Activated CD8-positive, alpha-beta memory T cell treated with anti-CD3 and anti-CD28 coated beads for 4 hours (primary cell): ENCODE measurements at regions not wholly inside any gene's neighbourhood (a gene's known extent, or its start where the extent isn't known, plus 50 kb on each side); places are given as distances from the start of the nearest gene placed in this dataset.
"Not testable (repeated sequence)": the region's sequence is repeated elsewhere in the genome, so short reads cannot be mapped to it uniquely, and the experiment has no call there.

Source experiments
- DNase-seq, 2 donors: peaks; one replicate each; pipeline ENCODE4 v3.0.0-alpha.2; 2020; ENCODE audit warnings: low read depth in 2 of 2

DNA sequence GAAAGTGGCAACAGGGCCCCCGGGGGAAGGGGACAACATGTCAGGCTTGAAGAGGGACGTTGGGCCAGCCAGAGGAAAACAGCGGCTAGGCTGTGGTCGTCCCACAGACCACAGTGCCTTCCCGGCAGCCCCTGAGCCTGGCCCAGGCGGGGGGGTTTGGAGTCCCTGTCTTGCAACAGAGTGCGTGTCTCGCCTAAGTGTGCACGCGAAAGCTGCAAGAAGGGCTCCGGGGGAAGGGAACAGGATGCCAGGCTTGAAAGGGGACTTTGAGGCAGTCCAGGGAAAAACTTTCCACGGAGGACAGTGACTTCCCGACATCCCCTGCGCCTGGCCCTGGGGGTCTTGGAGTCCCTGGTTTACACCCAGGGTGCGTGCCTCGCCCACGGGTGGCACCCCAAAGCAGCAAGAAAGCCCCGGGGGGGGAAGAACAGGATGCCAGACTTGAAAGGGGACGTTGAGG lies 157.5 kb upstream of the ALG10B start:
- no peak for DNase-seq

DNA sequence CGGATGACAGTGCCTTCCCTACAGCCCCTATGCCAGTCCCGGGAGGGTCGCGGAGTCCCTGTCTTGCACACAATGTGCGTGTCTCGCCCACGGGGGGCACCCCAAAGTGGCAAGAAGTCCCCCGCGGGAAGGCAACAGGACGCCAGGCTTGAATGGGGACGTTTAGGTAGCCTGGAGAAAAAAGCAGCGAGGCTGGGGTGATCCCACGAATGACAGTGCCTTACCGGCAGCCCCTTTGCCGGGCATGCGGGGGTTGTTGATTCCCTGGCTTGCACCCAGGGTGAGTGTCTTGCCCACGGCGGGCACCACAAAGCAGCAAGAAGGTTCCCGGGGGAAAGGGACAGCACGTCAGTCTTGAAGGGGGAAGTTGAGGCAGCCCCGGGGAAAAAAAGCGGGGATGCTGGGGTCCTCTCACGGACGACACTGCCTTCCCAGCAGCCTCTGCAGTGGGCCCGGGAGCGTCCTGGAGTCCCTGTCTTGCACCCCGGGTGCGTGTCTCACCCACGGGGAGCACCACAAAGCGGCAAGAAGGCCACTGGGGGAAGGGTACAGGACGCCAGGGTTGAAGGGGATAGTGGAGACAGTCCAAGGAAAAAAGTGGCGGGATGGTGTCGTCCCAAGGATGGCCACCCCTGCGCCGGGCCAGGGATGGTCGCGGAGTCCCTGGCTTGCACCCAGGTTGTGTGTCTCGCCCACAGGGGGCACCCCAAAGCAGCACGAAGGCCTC lies 156.8 kb upstream of the ALG10B start:
- DNase-seq, result no peak

DNA sequence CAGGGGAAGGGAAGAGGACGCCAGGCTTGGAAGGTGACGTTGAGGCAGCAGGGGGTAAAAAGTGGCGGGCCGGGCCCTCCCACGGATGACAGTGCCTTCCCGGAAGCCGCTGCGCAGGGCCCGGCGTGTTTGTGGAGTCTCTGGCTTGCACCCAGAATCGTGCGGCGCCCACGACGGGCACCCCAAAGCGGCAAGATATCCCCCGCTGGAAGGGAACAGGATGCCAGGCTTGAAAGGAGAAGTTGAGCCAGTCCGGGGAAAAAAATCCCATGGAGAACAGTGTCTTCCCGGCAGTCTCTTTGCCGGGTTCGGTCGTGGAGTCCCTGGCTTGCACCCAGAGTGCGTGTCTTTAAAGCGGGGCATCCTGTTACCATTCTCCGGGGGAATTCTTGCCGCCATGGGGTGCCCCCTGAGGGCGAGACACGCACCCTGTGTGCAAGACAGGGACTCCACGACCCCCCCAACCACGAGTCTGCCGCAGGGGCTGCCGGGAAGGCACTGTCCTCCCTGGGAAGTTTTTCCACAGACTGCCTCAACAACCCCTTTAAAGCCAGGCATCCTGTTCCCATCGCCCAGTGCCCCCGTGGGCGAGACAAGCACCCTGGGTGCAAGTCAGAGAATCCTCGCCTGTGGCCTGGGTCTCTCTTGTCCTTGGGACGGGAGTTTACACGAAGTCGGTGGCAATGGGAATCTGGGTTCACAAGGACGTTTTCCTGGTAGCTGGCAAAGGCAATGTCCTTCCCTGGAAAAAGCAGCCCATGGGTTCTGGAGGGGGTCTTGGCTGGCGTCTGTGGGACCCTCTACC lies 156.1 kb upstream of the ALG10B start:
- DNase-seq, result no peak

DNA sequence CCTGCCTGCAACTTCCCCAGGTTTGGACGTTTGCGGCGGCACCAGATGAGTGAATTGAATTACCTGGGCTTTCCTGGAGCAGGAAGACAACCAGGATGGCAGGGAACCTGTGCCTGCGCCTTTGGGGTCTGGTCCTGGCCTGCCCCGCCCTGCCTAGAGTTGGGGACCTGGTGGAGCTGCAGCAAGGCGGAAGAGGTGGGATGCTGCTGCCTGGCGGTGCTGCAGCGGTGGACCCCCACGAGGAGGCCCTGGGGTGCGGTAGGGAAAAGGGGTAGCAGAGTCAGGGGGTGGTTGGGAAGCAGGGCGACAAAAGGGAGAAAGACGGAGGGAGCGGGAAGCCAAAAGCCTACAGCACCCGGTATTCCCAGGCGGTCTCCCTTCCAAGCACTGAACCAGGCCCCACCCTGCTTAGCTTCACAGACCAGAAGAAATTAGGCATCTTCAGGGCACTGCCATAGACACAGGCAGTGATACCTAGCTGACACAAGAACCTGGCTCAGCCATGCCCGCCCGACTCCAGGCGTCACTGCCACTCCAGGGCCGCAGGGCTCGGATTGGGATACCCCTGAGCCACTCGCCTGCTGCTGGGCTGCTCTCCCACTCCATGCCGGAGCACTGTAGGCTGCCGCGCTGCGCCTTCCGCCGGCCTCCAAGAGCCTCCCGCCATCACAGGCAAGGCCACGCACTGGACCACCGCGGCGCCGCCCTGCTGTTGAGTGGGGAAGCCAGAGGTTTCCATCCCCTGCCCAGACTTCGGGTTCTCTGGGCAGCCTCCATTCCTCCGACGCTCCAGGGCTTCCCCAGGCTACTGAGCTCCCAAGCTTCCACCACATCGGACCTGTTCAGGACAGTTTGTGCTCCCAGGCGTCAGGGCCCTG lies 155.2 kb upstream of the ALG10B start:
- no peak for DNase-seq

DNA sequence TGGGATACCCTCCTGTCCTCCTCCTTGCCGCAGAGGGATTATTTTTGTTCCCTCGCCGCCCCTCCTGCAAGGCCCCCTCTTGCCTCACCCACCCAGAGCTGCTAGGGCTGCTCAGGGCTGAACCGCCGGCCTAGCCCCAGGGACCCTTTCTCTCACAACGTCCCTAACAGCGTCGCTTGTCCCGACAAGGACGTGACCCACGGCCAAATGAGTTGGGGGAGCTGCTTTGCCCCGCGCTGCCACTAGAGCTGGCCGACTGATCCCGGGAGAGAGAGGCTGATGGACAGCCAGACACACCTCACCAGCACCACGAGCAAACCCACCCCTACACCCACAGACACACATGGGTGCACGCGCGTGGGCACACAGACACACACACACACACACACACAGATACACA lies 154.6 kb upstream of the ALG10B start:
- DNase-seq, result no peak

DNA sequence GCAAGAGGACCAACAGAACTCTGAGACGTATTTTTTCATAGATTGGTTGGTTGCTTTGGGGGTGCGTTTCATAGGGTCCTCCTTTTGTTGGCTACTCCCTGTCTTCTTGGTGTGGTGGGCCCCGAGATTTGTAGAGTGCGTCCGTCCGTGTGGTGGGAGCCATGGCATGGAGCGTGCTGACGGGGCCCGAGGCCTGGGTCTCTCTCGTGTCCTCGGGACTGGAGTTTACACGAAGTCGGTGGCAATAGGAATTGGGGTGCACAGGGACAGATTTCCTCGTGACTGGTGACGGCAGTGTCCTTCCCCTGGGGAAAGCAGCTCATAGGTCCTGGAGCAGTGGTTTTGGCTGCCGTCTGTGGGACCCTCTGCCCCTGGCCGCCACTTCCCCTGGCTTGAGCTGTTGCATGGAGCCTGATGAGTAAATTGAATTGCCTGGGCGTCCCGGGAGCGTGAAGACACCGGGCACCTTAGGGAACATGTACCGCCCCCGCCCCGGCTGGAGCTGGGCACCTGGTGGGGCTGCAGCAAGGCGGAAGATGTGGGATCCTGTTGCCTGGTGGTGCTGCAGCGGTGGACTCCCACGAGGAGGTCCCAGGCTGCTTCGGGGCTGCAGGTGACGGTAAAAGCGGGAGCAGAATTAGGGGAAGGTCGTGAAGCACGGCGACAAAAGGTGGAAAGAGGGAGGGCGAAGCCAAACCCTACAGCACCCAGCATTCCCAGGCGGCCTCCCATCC lies 153.7 kb upstream of the ALG10B start:
- no peak for DNase-seq

DNA sequence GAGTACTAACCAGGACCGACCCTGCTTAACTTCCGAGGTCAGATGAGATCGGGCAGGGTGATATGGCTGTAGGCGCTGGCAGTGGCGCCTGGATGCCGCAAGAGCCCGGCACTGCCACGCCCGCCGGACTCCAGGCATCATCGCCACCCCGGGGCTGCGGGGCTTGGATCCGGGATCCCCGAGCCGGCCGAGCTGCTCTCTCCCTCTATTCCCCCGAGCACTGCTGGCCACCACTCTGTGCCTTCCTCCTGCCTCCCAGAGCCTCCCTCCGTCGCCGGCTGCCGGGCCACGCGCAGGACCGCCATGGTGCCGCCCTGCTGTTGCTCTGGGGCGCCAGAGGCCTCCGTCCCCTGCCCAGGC lies 153.2 kb upstream of the ALG10B start:
- DNase-seq, result no peak

DNA sequence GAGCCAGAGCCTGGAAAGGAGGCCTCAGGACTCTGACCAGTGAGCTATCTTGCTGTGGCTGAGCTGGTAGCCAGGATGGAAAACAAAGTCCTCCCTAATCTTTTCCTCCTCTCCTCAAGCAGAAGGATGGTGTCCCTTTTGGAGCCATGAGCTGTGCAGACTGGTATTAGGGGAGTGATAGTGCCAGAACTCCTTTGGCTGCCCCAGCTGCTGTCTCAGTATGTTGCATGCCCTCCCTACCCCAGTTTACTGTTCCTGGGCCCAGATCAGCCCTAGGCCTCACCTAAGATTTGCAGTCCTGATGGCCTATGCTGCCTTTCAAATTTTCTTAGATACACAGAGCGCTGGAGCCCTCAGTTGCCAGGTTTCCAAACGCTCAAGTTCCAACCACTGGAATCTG lies 150.3 kb upstream of the ALG10B start:
- DNase-seq, result no peak

DNA sequence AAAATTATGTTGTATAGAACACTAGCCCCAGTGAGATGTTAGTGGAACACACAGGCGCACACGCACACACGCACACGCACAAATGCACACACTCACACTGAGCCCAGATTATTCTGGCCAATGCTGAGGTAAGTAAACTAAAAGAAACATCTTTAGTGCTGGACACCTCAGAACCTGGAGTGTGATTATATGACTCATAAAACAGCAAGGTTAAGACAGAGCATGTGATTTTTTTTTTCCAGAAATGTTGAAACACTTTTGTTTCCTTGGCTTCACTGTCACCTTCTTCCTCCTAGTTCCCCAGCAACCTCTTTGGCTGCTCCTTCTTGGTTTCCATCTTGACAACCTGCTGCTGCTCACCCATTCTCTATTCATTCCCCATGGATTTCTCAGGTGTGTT lies 141.0 kb upstream of the ALG10B start:
- DNase-seq, result no peak

DNA sequence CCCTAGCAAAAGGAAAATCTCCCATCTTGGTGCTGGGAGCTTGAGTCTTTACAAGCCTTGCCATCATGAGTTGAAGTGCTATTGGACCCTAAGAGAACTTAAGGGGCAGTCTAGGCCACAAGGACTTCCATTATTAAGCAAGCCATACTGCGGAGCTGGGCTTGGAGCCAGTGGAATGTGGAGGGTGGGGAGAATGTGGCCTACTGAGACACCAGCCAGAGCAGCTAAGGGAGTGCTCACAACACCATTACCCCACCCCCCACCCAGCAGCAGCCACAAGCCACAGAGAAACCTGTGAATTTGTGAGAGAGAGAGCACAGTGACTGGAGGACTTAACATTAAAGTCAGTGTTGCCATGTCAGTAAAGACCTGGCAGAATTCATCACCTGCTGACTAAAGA lies 133.0 kb upstream of the ALG10B start:
- DNase-seq, result not testable (repeated sequence)

DNA sequence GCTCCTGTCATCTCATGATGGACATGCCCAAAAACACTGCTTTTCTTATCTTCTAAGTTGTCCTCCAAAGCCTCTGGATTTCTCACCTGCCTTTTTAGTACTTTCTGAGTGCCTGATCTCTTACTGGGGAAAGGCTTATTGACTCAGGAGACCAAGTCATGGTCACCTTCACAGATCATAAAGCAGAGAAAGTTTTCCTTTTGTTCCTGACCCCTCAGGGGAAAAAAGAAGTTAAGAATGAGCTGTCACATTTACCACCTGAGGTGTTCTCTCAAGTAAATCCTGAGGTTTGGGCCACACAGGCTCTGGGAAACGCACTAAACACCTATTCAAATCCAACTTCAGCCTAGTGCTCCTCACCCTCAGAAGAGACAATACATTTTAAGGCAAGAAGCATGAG lies 119.3 kb upstream of the ALG10B start:
- DNase-seq, result not testable (repeated sequence)

DNA sequence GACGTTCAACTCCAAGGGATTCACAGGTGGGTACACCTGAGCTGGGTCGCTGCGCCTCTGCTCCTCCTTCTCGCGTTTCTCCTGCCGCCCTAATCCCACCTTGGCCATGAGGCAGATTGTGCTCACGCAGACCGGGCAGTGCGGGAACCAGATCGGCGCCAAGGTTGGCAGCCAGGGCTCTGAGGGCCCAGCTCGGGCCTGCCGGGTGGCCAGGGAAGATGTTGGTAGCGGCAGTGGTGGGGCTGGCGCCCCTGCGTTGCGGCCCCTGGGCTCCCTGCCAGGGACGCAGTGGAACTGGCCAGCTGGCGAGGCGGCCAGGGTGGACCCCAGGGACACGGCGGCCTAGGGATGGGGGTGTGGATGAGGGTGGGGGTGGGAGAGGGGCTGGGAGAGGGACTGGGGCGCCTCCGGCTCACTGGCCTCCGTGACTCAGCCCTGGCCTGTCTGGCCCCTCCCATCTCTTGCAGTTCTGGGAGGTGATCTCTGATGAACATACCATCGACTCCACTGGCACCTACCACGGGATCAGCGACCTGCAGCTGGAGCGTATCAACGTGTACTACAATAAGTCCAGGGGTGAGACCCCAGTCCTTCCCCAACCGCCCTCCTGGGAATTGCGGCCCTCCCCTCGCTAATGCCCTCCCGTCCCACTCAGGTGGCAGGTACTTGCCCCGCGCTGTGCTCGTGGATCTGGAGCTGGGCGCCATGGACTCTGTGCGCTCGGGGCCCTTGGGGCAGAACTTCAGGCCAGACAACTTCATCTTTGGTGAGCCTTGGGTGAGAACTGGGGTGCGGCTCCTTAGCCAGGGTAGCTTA lies 114.9 kb upstream of the ALG10B start:
- no peak for DNase-seq

DNA sequence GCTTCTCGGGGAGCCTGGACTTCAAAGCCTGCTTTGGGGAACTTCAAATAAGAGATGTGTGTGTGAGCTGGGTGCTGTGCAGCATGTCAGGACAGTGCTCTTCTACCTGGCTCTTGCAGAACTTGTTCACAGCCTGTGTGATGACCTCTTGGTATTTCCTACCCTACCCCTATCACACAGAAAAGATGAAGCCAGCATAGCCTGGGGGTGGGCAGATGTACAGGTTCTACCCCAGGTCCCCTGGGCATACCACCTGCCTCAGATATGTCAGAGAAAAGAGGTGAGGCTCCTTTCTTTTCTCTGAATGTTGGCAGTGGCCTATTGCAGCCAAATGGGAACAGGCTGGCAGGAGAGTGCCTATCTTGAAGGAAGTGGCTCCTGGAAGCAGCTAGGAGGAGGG lies 111.7 kb upstream of the ALG10B start:
- DNase-seq, result no peak

DNA sequence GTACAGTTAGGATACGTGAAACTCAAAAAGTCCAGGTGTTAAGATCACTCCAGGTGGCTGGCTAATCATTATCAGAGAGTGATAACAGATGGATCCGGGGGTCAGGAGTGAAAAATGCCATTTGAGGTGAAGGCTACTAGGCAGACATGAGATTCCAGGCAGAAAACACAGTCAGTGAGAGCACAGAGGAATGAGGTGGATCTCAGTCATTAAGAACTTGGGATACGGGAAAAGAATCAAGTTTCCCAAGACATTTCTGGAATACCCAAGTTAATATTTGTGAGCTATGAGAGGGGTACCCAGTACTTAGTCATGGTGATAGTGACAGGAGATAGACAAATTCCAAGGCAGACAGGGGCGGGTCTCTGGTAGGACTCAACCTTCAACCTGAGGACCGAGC lies 94.6 kb upstream of the ALG10B start:
- DNase-seq, result no peak

DNA sequence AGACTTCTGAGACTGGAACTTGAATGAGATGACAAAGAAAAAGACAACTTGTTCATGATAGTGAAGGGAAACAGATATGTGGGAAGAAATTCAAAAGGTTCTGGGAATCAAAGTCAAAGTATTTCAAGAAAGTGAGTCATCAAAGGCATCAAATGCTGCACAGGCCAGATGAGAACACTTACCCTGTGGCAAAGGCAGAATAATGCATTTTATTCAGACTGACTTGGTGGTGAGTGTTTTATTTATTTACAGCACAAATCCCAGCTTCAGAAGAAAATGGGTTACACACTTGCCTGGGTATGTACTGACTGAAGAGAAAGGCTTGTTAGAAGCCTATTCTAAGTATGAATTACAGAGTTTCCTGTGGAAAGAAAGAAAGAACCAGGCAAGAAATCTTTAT lies 78.2 kb upstream of the ALG10B start:
- not testable (repeated sequence) for DNase-seq

DNA sequence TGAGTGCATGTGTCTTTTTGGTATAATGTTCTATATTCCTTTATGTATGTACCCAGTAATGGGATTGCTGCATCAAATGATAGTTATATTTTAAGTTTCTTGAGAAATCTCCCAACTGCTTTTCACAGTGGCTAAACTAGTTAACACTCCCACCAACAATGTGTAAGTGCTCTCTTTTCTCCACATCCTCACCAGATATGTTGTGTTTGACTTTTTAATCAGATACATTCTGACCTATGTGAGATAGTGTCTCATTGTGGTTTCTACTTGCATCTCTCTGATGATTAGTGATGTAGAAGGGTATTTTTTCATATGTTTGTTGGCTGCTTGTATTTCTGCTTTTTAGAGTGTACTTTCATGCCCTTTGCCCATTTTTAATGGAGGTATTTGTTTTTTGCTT lies 62.8 kb upstream of the ALG10B start:
- no peak for DNase-seq

DNA sequence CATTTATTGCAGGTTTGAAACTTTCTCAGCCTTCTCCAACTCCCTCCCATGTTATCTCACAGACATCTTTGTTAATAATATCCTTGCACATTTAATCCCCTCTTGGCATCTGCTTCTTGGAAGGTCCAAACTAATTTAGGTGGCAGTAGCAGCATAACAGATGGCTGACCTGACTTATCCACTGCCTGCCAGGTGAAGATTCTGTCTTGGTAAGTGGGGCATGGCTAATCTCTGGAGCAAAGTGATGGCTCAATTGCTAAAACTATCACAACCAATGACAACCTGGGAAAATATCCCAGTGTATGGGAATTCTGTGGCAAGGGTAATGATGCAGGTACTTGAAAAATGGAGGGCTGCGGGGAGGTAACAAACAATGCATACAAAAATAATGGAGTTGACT lies 58.2 kb upstream of the ALG10B start:
- DNase-seq, result no peak
